Loucy (cell line): ENCODE measurements at regions not wholly inside any gene's neighbourhood (a gene's known extent, or its start where the extent isn't known, plus 50 kb on each side); places are given as distances from the start of the nearest gene placed in this dataset.

Experiments used
- H2AFZ ChIP-seq: fragments of 200-600 bp; sonication (generic); 2 replicates; pipeline ENCODE4 v1.6.0; 2016; ENCODE audit warnings: antibody characterized with exemption, mild to moderate bottlenecking, low read length, moderate library complexity
- H3F3A ChIP-seq: fragments of 200-600 bp; 2 replicates; pipeline ENCODE4 v1.6.0; 2016; ENCODE audit warnings: antibody characterized with exemption, low read depth, mild to moderate bottlenecking
- H3K27me3 ChIP-seq: fragments of 200-600 bp; sonication (generic); 2 replicates; pipeline ENCODE4 v1.6.1; 2014; ENCODE audit warnings: low read length, mild to moderate bottlenecking; ENCODE audit not compliant: insufficient read depth, poor library complexity, severe bottlenecking
- H3K36me3 ChIP-seq: fragments of 200-600 bp; sonication (generic); 2 replicates; pipeline ENCODE4 v1.6.1; 2016; ENCODE audit warnings: low read length; ENCODE audit not compliant: insufficient read depth
- H3K4me1 ChIP-seq: fragments of 200-600 bp; sonication (generic); 2 replicates; pipeline ENCODE4 v1.5.1; 2014; ENCODE audit warnings: low read length, mild to moderate bottlenecking; ENCODE audit not compliant: insufficient read depth, poor library complexity, severe bottlenecking
- H3K4me2 ChIP-seq: fragments of 200-600 bp; sonication (generic); 2 replicates; pipeline ENCODE4 v1.6.0; 2014; ENCODE audit warnings: antibody characterized with exemption, low read length, low read depth, mild to moderate bottlenecking; ENCODE audit not compliant: poor library complexity, severe bottlenecking
- H3K4me3 ChIP-seq: fragments of 200-600 bp; sonication (generic); 2 replicates; pipeline ENCODE4 v1.5.1; 2014; ENCODE audit warnings: low read length, mild to moderate bottlenecking, mixed read lengths; ENCODE audit not compliant: poor library complexity, severe bottlenecking
- H3K79me2 ChIP-seq: fragments of 200-600 bp; sonication (generic); 2 replicates; pipeline ENCODE4 v1.6.1; 2014; ENCODE audit warnings: low read length; ENCODE audit not compliant: insufficient read depth
- H3K9ac ChIP-seq: fragments of 200-600 bp; sonication (generic); 2 replicates; pipeline ENCODE4 v1.6.0; 2014; ENCODE audit warnings: mild to moderate bottlenecking, low read depth, low read length, moderate library complexity; ENCODE audit not compliant: poor library complexity, severe bottlenecking
- H3K9me2 ChIP-seq: fragments of 200-600 bp; sonication (generic); replicated peaks from 2 replicates; pipeline ENCODE4 v1.6.1; 2016; ENCODE audit warnings: low read depth, low read length, mixed read lengths
- H3K9me3 ChIP-seq: fragments of 200-600 bp; sonication (generic); 2 replicates; pipeline ENCODE4 v1.6.1; 2014; ENCODE audit warnings: mild to moderate bottlenecking, antibody characterized with exemption, low read length, low read depth; ENCODE audit not compliant: insufficient read depth
- H4K20me1 ChIP-seq: fragments of 200-600 bp; sonication (generic); 2 replicates; pipeline ENCODE4 v1.6.0; 2014; ENCODE audit warnings: antibody characterized with exemption, low read length, mild to moderate bottlenecking; ENCODE audit not compliant: insufficient read depth, poor library complexity, severe bottlenecking
- EZH2phosphoT487 ChIP-seq: fragments of 200-600 bp; IDR thresholded peaks from 2 replicates; pipeline ENCODE4 v1.6.1; 2018; ENCODE audit warnings: antibody characterized with exemption, mild to moderate bottlenecking, moderate library complexity, borderline replicate concordance
- TF ChIP-seq, protein P1 (sequence below): fragments of 200-600 bp; sonication (generic); conservative IDR thresholded peaks from 2 replicates; pipeline ENCODE4 v1.5.1; 2014; ENCODE audit warnings: mild to moderate bottlenecking, antibody characterized with exemption, low read length

DNA sequence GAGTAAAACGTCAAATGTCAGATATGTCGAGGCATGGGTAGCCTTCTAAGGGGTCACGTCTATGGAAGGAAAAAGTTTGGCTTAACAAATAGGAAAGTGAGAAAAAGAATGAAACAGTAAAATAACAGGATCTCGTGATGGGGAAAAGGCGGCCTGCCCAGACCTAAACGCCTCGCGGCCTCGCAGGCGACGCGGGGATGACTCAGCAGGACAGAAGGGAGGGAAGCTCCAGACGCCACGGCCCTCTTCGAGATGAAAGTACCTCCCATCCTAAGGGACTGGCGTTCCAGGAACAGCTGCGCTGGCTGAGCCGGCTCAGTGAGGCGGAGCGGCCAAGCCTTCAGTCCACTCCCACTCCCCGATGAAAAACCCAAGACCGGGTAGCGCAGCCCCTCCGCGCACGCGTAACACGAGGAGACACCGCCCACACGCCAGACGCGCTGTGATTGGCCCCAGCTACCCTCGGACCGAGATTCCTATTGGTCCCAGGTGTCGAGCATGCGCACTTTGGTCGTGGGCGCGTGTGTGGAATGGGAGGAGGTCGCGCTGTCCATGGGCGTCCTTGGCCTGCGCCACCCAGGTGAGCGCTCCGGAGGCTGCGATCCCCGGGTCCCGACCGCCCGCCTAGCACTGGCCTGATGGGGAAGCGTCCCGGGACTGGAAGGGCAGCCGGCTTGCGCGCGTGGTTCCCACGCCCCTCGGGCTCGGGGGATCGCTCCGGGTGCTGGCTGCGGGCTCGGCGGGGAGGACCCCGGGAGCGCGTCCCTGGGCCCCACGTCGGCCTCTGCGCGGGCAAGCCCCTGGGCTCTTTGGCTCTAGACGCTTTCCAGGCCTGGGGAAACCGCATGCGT, 588.5 kb downstream of the MTRR start:
- Histone ChIP-seq H3K4me3 (peak overlapping the region; percentile 40), H3K27me3 (no peaks in the 10 kb centered on the region), H3K79me2 (no peaks in the 10 kb centered on the region), H2AFZ (no peak overlapping the region), H3K4me2 (peak overlapping the region; percentile 2), H3K9me3 (no peaks in the 10 kb centered on the region), H3K36me3 (no peaks in the 10 kb centered on the region), H3F3A (no peaks in the 10 kb centered on the region), H3K9ac (no peak overlapping the region), H3K4me1 (no peaks in the 10 kb centered on the region), H4K20me1 (no peaks in the 10 kb centered on the region), H3K9me2 (no peaks in the 10 kb centered on the region)
- TF ChIP-seq, protein P1, sequence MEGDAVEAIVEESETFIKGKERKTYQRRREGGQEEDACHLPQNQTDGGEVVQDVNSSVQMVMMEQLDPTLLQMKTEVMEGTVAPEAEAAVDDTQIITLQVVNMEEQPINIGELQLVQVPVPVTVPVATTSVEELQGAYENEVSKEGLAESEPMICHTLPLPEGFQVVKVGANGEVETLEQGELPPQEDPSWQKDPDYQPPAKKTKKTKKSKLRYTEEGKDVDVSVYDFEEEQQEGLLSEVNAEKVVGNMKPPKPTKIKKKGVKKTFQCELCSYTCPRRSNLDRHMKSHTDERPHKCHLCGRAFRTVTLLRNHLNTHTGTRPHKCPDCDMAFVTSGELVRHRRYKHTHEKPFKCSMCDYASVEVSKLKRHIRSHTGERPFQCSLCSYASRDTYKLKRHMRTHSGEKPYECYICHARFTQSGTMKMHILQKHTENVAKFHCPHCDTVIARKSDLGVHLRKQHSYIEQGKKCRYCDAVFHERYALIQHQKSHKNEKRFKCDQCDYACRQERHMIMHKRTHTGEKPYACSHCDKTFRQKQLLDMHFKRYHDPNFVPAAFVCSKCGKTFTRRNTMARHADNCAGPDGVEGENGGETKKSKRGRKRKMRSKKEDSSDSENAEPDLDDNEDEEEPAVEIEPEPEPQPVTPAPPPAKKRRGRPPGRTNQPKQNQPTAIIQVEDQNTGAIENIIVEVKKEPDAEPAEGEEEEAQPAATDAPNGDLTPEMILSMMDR: no peak
- no peak for TF ChIP-seq EZH2phosphoT487

DNA sequence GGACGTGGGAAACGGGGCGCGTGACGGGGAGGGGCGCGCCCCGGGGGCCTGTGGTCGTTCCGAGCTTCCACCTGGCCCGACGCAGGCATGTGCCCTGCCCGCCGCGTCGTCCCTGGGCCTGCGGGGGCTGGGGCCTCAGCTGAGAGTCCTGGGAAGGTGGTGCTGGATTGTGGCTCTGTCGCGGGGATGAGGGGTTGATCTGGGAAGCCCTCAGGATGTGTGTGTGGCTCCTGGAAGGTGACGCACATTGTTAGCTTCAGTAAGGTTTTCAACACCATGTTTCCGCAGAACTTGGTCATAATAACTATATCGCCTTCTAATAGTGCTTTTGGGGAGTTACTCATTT, 589.1 kb downstream of the MTRR start:
- no peaks in the 10 kb centered on the region for H3K27me3 ChIP-seq
- no peaks in the 10 kb centered on the region for H3K79me2 ChIP-seq
- no peaks in the 10 kb centered on the region for H3K4me1 ChIP-seq
- no peak overlapping the region for H2AFZ ChIP-seq
- no peaks in the 10 kb centered on the region for H3F3A ChIP-seq
- H4K20me1 ChIP-seq: no peaks in the 10 kb centered on the region
- H3K9ac ChIP-seq: no peak overlapping the region
- no peaks in the 10 kb centered on the region for H3K9me2 ChIP-seq
- H3K4me2 ChIP-seq: no peak overlapping the region
- no peaks in the 10 kb centered on the region for H3K9me3 ChIP-seq
- TF ChIP-seq, protein P1: no peak
- no peak for TF ChIP-seq EZH2phosphoT487
- no peaks in the 10 kb centered on the region for H3K36me3 ChIP-seq
- H3K4me3 ChIP-seq: peak overlapping the region; percentile 39

DNA sequence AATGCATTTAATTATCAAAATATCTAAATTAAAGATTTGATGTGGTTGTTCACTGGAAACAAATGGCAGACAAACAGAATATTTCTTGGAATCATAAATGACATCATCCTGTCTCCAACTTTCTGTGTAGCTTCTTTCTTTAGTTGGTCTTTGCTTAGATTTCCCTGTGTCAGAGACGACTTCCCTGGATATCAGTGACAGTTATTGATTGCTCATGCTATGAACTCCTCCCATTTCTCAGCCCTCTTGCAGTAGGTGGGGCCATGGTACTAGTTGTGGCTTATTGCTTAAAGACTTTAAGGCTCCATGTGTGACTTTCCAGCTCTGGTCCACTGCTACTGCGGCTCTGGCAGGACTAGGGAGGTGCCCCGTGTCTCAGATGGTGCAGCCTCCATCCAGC, 592.6 kb downstream of the MTRR start:
- no peak overlapping the region for H3K4me2 ChIP-seq
- H4K20me1 ChIP-seq: no peaks in the 10 kb centered on the region
- H2AFZ ChIP-seq: no peak overlapping the region
- no peaks in the 10 kb centered on the region for H3K27me3 ChIP-seq
- no peak overlapping the region for H3K9ac ChIP-seq
- no peaks in the 10 kb centered on the region for H3K4me1 ChIP-seq
- no peaks in the 10 kb centered on the region for H3K9me3 ChIP-seq
- no peak for TF ChIP-seq EZH2phosphoT487
- TF ChIP-seq, protein P1: no peak
- H3K4me3 ChIP-seq: no peak overlapping the region
- H3F3A ChIP-seq: no peaks in the 10 kb centered on the region
- H3K9me2 ChIP-seq: no peaks in the 10 kb centered on the region
- no peaks in the 10 kb centered on the region for H3K36me3 ChIP-seq
- H3K79me2 ChIP-seq: no peaks in the 10 kb centered on the region
